ENCODE measurements at regions not wholly inside any gene's neighbourhood (a gene's known extent, or its start where the extent isn't known, plus 50 kb on each side); places are given as distances from the start of the nearest gene placed in this dataset.

DNA sequence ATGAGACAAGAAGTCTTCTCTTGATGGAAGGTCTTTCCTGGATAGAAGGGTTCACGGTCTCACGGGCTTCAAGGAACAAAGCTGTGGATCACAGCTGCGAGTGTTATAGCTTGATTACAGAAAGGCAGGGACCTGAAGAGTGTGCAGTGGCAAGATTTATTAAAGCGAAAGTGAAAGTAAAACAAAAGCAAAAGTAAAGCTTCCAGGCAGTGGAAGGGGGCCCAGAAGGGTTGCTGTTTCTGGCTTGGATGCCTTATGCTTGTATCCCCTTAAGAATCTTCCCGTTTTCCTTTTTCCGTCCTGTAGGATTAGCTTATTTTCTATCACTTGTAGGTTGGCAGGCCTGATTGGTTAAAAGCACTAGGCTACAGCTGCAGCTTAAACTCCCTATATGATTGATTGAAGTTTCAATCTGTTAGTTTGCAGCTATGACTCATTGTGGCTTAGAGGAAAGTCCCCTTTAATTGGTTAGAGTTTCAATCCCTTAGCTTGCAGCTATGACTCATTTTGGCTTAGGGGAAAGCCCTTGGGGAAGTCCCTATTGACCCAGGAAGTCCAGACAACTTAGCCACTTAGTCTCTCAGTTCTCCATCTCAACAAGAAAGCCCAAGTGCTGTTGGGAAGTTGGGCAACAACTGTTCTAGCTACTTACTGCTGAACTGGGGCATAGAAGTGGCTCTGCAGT is 183.7 kb upstream of the NLGN4Y start:
- peak; percentile 0 for DNase-seq (ENCODE audit: low spot score)

DNA sequence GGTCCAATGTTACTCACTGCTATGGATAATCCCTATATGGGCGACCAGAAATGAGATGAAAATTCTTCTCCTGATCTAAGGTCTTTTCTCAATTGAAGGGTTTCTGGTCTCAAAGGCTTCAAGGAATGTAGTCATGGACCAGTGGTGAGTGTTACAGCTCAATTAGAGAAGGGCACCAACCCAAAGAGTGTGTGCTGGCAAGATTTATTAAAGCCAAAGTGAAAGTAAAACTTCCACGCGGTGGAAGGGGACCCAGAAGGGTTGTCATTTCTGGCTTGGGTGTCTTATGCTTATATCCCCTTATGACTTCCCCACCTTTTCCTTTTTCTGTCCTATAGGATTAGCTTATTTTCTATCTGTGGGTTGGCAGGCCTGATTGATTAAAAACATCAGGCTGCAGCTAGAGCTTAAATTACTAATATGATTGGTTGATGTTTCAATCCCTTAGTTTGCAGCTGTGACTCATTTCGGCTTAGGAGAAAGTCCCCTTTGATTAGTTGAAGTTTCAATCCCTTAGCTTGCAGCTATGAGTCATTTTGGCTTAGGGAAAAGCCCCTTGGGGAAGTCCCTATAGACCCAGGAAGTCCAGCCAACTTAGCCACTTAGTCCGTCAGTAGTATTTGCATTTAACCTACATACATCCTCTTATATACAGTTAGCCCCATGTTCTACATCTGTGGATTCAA is 179.5 kb upstream of the NLGN4Y start:
- DNase-seq (ENCODE audit: low spot score): no peak
- TF ChIP-seq, protein P1, sequence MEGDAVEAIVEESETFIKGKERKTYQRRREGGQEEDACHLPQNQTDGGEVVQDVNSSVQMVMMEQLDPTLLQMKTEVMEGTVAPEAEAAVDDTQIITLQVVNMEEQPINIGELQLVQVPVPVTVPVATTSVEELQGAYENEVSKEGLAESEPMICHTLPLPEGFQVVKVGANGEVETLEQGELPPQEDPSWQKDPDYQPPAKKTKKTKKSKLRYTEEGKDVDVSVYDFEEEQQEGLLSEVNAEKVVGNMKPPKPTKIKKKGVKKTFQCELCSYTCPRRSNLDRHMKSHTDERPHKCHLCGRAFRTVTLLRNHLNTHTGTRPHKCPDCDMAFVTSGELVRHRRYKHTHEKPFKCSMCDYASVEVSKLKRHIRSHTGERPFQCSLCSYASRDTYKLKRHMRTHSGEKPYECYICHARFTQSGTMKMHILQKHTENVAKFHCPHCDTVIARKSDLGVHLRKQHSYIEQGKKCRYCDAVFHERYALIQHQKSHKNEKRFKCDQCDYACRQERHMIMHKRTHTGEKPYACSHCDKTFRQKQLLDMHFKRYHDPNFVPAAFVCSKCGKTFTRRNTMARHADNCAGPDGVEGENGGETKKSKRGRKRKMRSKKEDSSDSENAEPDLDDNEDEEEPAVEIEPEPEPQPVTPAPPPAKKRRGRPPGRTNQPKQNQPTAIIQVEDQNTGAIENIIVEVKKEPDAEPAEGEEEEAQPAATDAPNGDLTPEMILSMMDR (IDR thresholded peaks at IDR 0.05; ENCODE audit: borderline replicate concordance, control extremely low read depth, extremely low read depth, insufficient read depth, missing control alignments): no peak
- in situ Hi-C loops (cut with MboI; ENCODE audit: low sequenced_read_pairs, unreplicated experiment): no loop called here

More for the DNA sequence above, 183.7 kb upstream of the NLGN4Y start:
- in situ Hi-C loops (cut with MboI; ENCODE audit: low sequenced_read_pairs, unreplicated experiment): no loop called here
- TF ChIP-seq, protein P1 (IDR thresholded peaks at IDR 0.05; ENCODE audit: borderline replicate concordance, control extremely low read depth, extremely low read depth, insufficient read depth, missing control alignments): no peak

DNA sequence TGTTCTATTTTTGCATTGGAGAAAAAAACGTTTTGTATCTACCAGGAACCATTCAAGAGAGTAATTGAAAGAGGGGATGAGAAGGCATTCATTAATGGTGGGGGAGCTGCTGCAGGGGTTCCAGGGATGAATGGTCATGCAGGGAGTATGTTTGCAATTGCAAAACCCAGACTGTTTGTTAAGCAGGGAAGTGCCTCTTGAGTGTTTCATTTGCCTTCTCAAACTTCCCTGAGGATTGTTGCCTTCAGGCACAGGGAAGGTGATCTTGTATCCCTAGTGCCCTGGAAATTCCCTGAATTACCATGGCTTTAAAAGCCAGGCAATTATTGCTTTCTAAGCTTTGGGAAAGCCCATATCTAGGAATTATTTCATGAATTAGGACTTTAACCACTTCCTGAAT is 172.7 kb upstream of the NLGN4Y start:
- no peak for DNase-seq (ENCODE audit: low spot score)
- in situ Hi-C loops (cut with MboI; ENCODE audit: low sequenced_read_pairs, unreplicated experiment): no loop called here
- TF ChIP-seq, protein P1 (IDR thresholded peaks at IDR 0.05; ENCODE audit: borderline replicate concordance, control extremely low read depth, extremely low read depth, insufficient read depth, missing control alignments): no peak

DNA sequence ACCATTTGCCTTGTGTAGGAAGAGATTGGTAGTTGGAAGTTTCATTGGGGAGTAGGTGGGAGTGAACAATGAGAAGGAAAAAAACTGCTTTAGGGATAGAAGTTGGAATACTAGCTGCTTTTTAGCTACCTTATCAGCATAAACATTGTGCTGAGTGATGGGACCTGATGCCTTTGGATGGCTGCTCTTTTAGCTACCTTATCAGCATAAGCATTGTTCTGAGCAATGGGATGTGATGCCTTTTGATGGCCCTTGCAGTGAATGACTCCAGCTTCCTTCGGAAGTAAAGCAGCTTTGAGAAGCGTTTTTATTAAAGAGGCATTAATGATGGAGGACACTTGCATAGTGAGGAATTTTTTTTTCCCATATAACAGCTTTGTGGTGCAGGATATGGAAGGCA is 168.2 kb upstream of the NLGN4Y start:
- in situ Hi-C loops (cut with MboI; ENCODE audit: low sequenced_read_pairs, unreplicated experiment): no loop called here
- no peak for DNase-seq (ENCODE audit: low spot score)
- TF ChIP-seq, protein P1 (IDR thresholded peaks at IDR 0.05; ENCODE audit: borderline replicate concordance, control extremely low read depth, extremely low read depth, insufficient read depth, missing control alignments): no peak

DNA sequence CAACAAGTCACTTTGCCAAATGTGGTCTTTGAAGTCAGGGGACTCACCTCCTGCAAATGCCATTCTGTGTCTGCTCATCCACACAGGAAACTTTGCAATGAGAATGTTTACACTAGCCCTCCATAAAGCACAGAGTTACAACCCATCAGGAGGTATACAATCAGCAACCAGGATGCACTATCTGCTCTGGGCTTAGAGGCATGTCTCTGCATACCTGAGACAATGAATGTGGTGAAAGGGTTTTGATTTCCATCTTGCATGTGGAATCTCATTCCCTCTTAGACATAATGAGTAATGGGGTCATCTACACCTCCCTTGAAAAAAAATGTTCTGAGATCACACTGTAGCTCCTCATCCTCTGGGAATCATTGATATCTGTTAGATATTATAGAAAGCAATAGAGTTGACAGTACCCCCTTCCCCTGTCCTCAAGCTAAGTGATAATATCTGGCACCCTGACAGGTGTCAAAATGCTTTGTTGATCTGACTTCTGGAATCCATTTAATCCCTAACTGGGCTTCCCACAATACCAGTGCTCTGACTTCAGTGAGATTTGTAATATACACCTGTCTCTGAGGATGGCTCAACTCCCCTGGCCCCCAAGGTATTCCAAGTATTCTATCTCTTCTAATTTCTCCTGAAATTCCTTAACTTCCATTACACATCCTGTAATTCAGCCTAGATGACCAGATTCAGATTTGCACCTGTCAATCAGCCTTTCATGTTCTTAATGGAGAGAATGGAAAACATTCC is 163.4 kb upstream of the NLGN4Y start:
- in situ Hi-C loops (cut with MboI; ENCODE audit: low sequenced_read_pairs, unreplicated experiment): no loop called here
- no peak for DNase-seq (ENCODE audit: low spot score)

DNA sequence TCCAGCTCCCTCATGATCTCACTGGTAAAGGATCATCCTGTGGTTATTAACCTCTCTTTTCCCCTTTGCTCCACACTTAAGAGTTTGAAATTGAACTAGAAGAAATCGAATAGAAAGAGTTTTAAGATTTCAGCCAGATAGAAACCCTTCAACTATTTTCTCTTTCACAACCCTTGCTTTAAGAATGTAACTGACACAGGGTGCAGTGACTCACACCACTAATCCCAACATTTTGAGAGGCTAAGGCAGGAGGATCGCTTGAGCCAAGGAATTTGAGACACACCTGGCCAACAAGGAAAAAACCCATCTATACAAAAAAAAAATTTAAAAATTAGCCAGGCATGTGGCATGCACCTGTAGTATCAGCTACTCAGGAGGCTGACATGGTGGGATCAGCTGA is 150.7 kb upstream of the NLGN4Y start:
- in situ Hi-C loops (cut with MboI; ENCODE audit: low sequenced_read_pairs, unreplicated experiment): no loop called here
- no peak for DNase-seq (ENCODE audit: low spot score)
- TF ChIP-seq, protein P1 (IDR thresholded peaks at IDR 0.05; ENCODE audit: borderline replicate concordance, control extremely low read depth, extremely low read depth, insufficient read depth, missing control alignments): no peak

More for the DNA sequence above, 163.4 kb upstream of the NLGN4Y start:
- TF ChIP-seq, protein P1 (IDR thresholded peaks at IDR 0.05; ENCODE audit: borderline replicate concordance, control extremely low read depth, extremely low read depth, insufficient read depth, missing control alignments): no peak

Measured in GM13976 (cell line).